ENCODE measurements at regions not wholly inside any gene's neighbourhood (a gene's known extent, or its start where the extent isn't known, plus 50 kb on each side); places are given as distances from the start of the nearest gene placed in this dataset.

DNA sequence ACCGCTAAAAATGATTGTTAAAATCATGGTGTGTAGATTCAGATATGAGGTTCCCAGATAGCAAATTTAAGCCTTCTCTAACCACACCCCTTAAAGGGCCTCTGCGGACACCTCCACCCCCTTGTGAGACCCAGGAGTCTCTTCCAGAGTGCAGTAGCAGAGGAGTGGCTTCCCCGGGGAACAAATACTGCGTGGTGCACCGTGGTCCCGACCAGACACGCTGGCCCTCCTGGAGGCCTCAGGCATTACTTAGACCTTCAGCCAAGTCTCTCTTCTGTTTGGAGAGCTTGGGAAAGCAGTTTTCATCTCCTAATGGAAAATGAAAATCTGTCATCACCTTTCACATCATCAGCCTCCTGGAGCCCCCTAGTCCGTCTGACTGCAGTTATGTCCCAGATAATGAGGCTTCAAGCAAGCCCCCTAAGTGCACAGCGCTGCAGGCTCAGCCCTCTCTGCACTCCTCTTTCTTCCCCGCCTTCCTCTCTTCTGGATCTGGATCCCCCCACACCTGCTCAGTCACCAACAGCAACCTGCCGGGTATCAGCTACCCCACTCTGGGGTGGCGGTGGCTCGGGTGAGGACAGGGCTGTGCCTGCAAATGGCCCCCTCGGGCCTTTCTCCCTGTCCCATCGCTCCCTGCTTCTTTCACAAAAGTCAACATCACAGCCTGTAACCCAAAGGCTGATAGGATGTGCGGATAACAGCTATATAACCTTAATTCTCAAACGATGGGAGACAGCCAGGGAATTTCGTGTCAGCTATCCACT, 58.8 kb upstream of the TAGAP start:
- TF ChIP-seq, protein P1, sequence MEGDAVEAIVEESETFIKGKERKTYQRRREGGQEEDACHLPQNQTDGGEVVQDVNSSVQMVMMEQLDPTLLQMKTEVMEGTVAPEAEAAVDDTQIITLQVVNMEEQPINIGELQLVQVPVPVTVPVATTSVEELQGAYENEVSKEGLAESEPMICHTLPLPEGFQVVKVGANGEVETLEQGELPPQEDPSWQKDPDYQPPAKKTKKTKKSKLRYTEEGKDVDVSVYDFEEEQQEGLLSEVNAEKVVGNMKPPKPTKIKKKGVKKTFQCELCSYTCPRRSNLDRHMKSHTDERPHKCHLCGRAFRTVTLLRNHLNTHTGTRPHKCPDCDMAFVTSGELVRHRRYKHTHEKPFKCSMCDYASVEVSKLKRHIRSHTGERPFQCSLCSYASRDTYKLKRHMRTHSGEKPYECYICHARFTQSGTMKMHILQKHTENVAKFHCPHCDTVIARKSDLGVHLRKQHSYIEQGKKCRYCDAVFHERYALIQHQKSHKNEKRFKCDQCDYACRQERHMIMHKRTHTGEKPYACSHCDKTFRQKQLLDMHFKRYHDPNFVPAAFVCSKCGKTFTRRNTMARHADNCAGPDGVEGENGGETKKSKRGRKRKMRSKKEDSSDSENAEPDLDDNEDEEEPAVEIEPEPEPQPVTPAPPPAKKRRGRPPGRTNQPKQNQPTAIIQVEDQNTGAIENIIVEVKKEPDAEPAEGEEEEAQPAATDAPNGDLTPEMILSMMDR (IDR thresholded peaks at IDR 0.05) = no peak
- no peak for TF ChIP-seq POLR2A (IDR thresholded peaks at IDR 0.05)
